Neuronal stem cell (in vitro differentiated cells): ENCODE measurements at regions not wholly inside any gene's neighbourhood (a gene's known extent, or its start where the extent isn't known, plus 50 kb on each side); places are given as distances from the start of the nearest gene placed in this dataset.

Experiments used
- DNase-seq: peaks from one replicate; pipeline ENCODE4 v3.0.0-alpha.2; 2013; ENCODE audit warnings: low spot score
- H2AFZ ChIP-seq: one replicate; pipeline ENCODE4 v1.6.1; 2013; ENCODE audit warnings: mild to moderate bottlenecking, low read length, inconsistent platforms
- H2AK5ac ChIP-seq: 2 replicates; pipeline ENCODE4 v1.6.1; 2013; ENCODE audit warnings: low read depth, mild to moderate bottlenecking, inconsistent platforms, low read length, moderate library complexity, mixed read lengths
- H2BK120ac ChIP-seq: 2 replicates; pipeline ENCODE4 v1.6.1; 2013; ENCODE audit warnings: low read depth, mild to moderate bottlenecking, inconsistent platforms, low read length, moderate library complexity, mixed read lengths
- H2BK12ac ChIP-seq: one replicate; pipeline ENCODE4 v1.6.1; 2013; ENCODE audit warnings: low read length, inconsistent platforms
- H2BK15ac ChIP-seq: 2 replicates; pipeline ENCODE4 v1.6.1; 2013; ENCODE audit warnings: mild to moderate bottlenecking, low read length, inconsistent platforms, mixed read lengths
- H2BK5ac ChIP-seq: one replicate; pipeline ENCODE4 v1.6.1; 2013; ENCODE audit warnings: inconsistent platforms, mild to moderate bottlenecking, low read length, moderate library complexity
- H3K14ac ChIP-seq: one replicate; pipeline ENCODE4 v1.6.1; 2013; ENCODE audit warnings: low read length, inconsistent platforms
- H3K18ac ChIP-seq: 2 replicates; pipeline ENCODE4 v1.6.1; 2013; ENCODE audit warnings: low read length, inconsistent platforms
- H3K23ac ChIP-seq: 2 replicates; pipeline ENCODE4 v1.6.1; 2013; ENCODE audit warnings: low read depth, mild to moderate bottlenecking, mixed read lengths, low read length, inconsistent platforms; ENCODE audit not compliant: poor library complexity
- H3K27ac ChIP-seq: replicated peaks from 3 replicates; pipeline ENCODE4 v1.5.1; 2013; ENCODE audit warnings: low read length, inconsistent platforms
- H3K27me3 ChIP-seq, 3 experiments: 2 replicates each; pipeline ENCODE4 v1.6.1; 2013; ENCODE audit warnings: low read length in 3 of 3, mild to moderate bottlenecking in 2 of 3, inconsistent platforms in 1 of 3, low read depth in 1 of 3, mixed read lengths in 1 of 3, moderate library complexity in 1 of 3; ENCODE audit not compliant: control insufficient read depth in 3 of 3, insufficient read depth in 3 of 3
- H3K36me3 ChIP-seq, 2 donors: replicated peaks in 1 of 2; 2 replicates each; pipeline ENCODE4 v1.6.1; 2013; ENCODE audit warnings: low read length in 2 of 2; ENCODE audit not compliant: control insufficient read depth in 2 of 2, insufficient read depth in 2 of 2
- H3K4ac ChIP-seq: 2 replicates; pipeline ENCODE4 v1.6.1; 2013; ENCODE audit warnings: inconsistent platforms, mild to moderate bottlenecking, low read length, moderate library complexity
- H3K4me1 ChIP-seq, 2 donors: 1 replicate in 1 of 2; 2 replicates in 1 of 2; pipeline ENCODE4 v1.6.1; 2013; ENCODE audit warnings: low read length in 2 of 2, low read depth in 1 of 2; ENCODE audit not compliant: control insufficient read depth in 2 of 2, insufficient read depth in 1 of 2
- H3K4me2 ChIP-seq: one replicate; pipeline ENCODE4 v1.6.1; 2013; ENCODE audit warnings: mild to moderate bottlenecking, low read length, inconsistent platforms; ENCODE audit not compliant: insufficient read depth, poor library complexity, severe bottlenecking
- H3K4me3 ChIP-seq, 2 donors: 2 replicates each; pipeline ENCODE4 v1.5.1; 2013; ENCODE audit warnings: low read length in 2 of 2, mild to moderate bottlenecking in 2 of 2, inconsistent platforms in 1 of 2, moderate library complexity in 1 of 2
- H3K79me1 ChIP-seq: one replicate; pipeline ENCODE4 v1.6.1; 2013; ENCODE audit warnings: low read depth, mild to moderate bottlenecking, inconsistent platforms, low read length, moderate library complexity
- H3K9ac ChIP-seq: one replicate; pipeline ENCODE4 v1.6.1; 2013; ENCODE audit warnings: mild to moderate bottlenecking, low read depth, low read length, inconsistent platforms; ENCODE audit not compliant: poor library complexity
- H3K9me3 ChIP-seq, 2 donors: replicated peaks in 1 of 2; 2 replicates each; pipeline versions ENCODE3 to v1.6.1; 2013; ENCODE audit warnings: low read length in 2 of 2, mild to moderate bottlenecking in 2 of 2, inconsistent platforms in 1 of 2, low read depth in 1 of 2, mixed read lengths in 1 of 2, moderate library complexity in 1 of 2; ENCODE audit not compliant: control insufficient read depth in 2 of 2, insufficient read depth in 1 of 2
- H4K8ac ChIP-seq: one replicate; pipeline ENCODE4 v1.6.1; 2013; ENCODE audit warnings: low read depth, mild to moderate bottlenecking, inconsistent platforms, low read length, moderate library complexity
- H4K91ac ChIP-seq: one replicate; pipeline ENCODE4 v1.6.1; 2013; ENCODE audit warnings: low read length, low read depth, mild to moderate bottlenecking, inconsistent platforms; ENCODE audit not compliant: poor library complexity
- WGBS, 2 donors: extraction: QIAGEN DNeasy Blood & Tissue Kit; methylation state at CpG; one replicate each; pipeline ENCODE4 v1.1.7; 2013; ENCODE audit warnings: missing lambda C conversion rate in 2 of 2, mixed read lengths in 1 of 2; ENCODE audit not compliant: insufficient read length in 2 of 2, insufficient replicate concordance in 1 of 2; ENCODE audit errors: extremely low coverage in 2 of 2; 5-methylcytosine and 5-hydroxymethylcytosine counted together

GRCh38 chr6:78607189-78607588 is 260.2 kb upstream of the IRAK1BP1 start:
- H2BK15ac ChIP-seq, result no peak overlapping the region
- H3K23ac ChIP-seq, result no peak overlapping the region
- no peaks in the 10 kb centered on the region for H3K27me3 ChIP-seq
- no peak overlapping the region for H3K18ac ChIP-seq
- H2AFZ ChIP-seq, result no peak overlapping the region
- no peak overlapping the region for H3K4ac ChIP-seq
- H3K27ac ChIP-seq, result no peak overlapping the region
- peaks cover 0 to 2% of the 10 kb centered on the region in 2 donors for H3K4me1 ChIP-seq
- H3K79me1 ChIP-seq, result no peaks in the 10 kb centered on the region
- H2BK5ac ChIP-seq, result no peak overlapping the region
- H2BK120ac ChIP-seq, result no peak overlapping the region
- no peaks in the 10 kb centered on the region for H3K36me3 ChIP-seq
- no peak overlapping the region for H4K8ac ChIP-seq
- no peak overlapping the region for H3K4me2 ChIP-seq
- no peaks in the 10 kb centered on the region for H3K9me3 ChIP-seq
- H2AK5ac ChIP-seq, result no peak overlapping the region
- no peak overlapping the region for H3K9ac ChIP-seq
- no peak for DNase-seq
- H3K14ac ChIP-seq, result no peak overlapping the region
- no peak overlapping the region for H3K4me3 ChIP-seq
- no peak overlapping the region for H4K91ac ChIP-seq
- WGBS, 2 donors, result no CpG with 5 or more reads among the region's 1 CpG
- H2BK12ac ChIP-seq, result no peak overlapping the region

- DNase-seq, result no peak
- Histone ChIP-seq H4K8ac (no peak overlapping the region), H2BK15ac (no peak overlapping the region), H3K27me3 (no peaks in the 10 kb centered on the region), H2BK12ac (no peak overlapping the region), H3K9ac (no peak overlapping the region), H3K9me3 (no peaks in the 10 kb centered on the region), H2AFZ (no peak overlapping the region), H3K18ac (no peak overlapping the region), H2BK5ac (no peak overlapping the region), H4K91ac (no peak overlapping the region), H3K4me2 (no peak overlapping the region), H3K36me3 (no peaks in the 10 kb centered on the region), H2BK120ac (no peak overlapping the region), H3K14ac (no peak overlapping the region), H3K23ac (no peak overlapping the region), H3K4ac (no peak overlapping the region), H3K4me3 (no peak overlapping the region), H3K79me1 (no peaks in the 10 kb centered on the region), H3K4me1 (peaks cover 0 to 2% of the 10 kb centered on the region in 2 donors), H2AK5ac (no peak overlapping the region), H3K27ac (no peak overlapping the region)
- WGBS, 2 donors, result no CpG with 5 or more reads among the region's 7 CpGs
Observed at GRCh38 chr6:78611102-78611620, 256.2 kb upstream of the IRAK1BP1 start.

- H2AK5ac ChIP-seq, result no peak overlapping the region
- H2BK15ac ChIP-seq, result no peak overlapping the region
- H3K36me3 ChIP-seq, result no peaks in the 10 kb centered on the region
- peaks cover 0 to 2% of the 10 kb centered on the region in 2 donors for H3K4me1 ChIP-seq
- H3K9me3 ChIP-seq, result no peaks in the 10 kb centered on the region
- no peaks in the 10 kb centered on the region for H3K27me3 ChIP-seq
- no peak overlapping the region for H2BK12ac ChIP-seq
- H2BK120ac ChIP-seq, result no peak overlapping the region
- H4K8ac ChIP-seq, result no peak overlapping the region
- no peak overlapping the region for H4K91ac ChIP-seq
- no peak overlapping the region for H2AFZ ChIP-seq
- DNase-seq, result no peak
- H3K27ac ChIP-seq, result no peak overlapping the region
- H3K79me1 ChIP-seq, result no peaks in the 10 kb centered on the region
- WGBS, 2 donors, result no CpG with 5 or more reads among the region's 4 CpGs
- no peak overlapping the region for H3K4me2 ChIP-seq
- H3K18ac ChIP-seq, result no peak overlapping the region
- H2BK5ac ChIP-seq, result no peak overlapping the region
- no peak overlapping the region for H3K9ac ChIP-seq
- no peak overlapping the region for H3K14ac ChIP-seq
- H3K23ac ChIP-seq, result no peak overlapping the region
- H3K4me3 ChIP-seq, result no peak overlapping the region
- no peak overlapping the region for H3K4ac ChIP-seq
Observed at GRCh38 chr6:78611886-78612480, 255.4 kb upstream of the IRAK1BP1 start.

DNA sequence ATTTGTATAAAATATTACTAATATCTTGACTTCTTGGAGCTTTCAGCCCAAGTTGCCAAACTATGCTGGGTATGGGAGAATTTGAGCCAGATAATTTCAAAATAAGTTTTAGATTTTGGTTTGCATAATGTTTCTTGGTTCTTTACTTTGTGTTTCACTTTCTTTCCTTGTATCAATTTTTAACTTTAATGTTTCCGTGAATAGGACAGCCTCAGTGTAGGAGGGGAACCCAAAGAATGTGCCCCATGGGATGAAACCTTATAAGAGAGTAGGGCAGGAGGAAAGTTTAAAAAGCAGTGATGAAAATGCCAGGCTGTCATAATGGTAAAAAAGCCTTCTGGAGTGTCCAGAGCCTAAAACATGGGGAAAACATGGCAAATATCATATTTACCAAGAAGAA is 252.4 kb upstream of the IRAK1BP1 start:
- Histone ChIP-seq H3K27ac (no peak overlapping the region), H2BK5ac (no peak overlapping the region), H3K14ac (no peak overlapping the region), H4K8ac (no peak overlapping the region), H3K9me3 (no peaks in the 10 kb centered on the region), H3K79me1 (no peaks in the 10 kb centered on the region), H3K9ac (no peak overlapping the region), H3K4me2 (no peak overlapping the region), H3K23ac (no peak overlapping the region), H3K4me1 (peaks cover 0 to 2% of the 10 kb centered on the region in 2 donors), H2AFZ (no peak overlapping the region), H3K18ac (no peak overlapping the region), H3K27me3 (no peaks in the 10 kb centered on the region), H3K4ac (no peak overlapping the region), H4K91ac (no peak overlapping the region), H2BK12ac (no peak overlapping the region), H3K4me3 (no peak overlapping the region), H2BK15ac (no peak overlapping the region), H2BK120ac (no peak overlapping the region), H2AK5ac (no peak overlapping the region), H3K36me3 (no peaks in the 10 kb centered on the region)
- DNase-seq, result no peak
- no CpG with 5 or more reads among the region's 1 CpG for WGBS, 2 donors
